Vagina (tissue), 2 donors: ENCODE measurements at regions not wholly inside any gene's neighbourhood (a gene's known extent, or its start where the extent isn't known, plus 50 kb on each side); places are given as distances from the start of the nearest gene placed in this dataset.

Experiments used
- POLR2AphosphoS5 ChIP-seq, 2 donors: sonication (generic); formaldehyde crosslinking; IDR thresholded peaks; one replicate each; pipeline ENCODE4 v1.9.0; 2017; ENCODE audit warnings: antibody characterized with exemption in 2 of 2, mild to moderate bottlenecking in 2 of 2, low read depth in 1 of 2; ENCODE audit not compliant: insufficient read depth in 1 of 2
- TF ChIP-seq, protein P1 (sequence below), 3 experiments: fragments of 450-650 bp in 2 of 3; fragments of 200-600 bp in 1 of 3; sonication (generic) in 1 of 3; IDR thresholded peaks; one replicate each; pipeline ENCODE4 v1.5.1; 2017 to 2019; ENCODE audit warnings: antibody characterized with exemption in 3 of 3, mild to moderate bottlenecking in 2 of 3, moderate library complexity in 2 of 3

DNA sequence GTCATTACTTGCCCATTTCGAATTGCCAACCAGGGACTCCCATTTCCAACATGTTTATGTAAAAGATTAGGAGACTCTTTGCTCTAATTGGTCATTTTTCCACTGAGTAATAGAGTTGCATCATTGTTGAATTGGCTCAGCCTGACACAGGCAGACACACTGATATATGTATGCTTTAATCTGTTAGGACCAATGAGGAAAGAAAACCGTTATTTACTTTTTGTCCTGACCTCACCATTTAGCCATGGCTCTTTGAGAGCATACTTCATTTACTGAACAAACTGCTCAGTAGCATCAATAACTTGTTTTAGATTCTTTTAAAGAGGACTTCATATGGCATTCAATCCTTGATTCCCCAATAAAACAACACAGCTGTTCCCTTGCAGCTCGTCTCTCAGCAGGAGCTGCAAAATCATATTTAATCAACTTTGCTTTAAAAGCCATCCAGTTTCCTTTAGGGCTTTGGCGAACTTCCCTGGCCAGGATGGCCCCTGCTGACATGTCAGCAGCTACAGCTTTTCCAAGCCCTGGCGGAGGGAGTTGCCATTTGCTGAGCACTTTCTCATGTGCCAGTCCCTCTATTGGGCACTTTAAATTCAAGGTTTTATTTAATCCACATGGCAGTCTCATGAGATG lies 251.5 kb upstream of the TNC start:
- TF ChIP-seq POLR2AphosphoS5 (IDR thresholded peaks at IDR 0.05; ENCODE audit: insufficient read depth in 1 of 2, low read depth in 1 of 2), result no peak
- TF ChIP-seq, protein P1, sequence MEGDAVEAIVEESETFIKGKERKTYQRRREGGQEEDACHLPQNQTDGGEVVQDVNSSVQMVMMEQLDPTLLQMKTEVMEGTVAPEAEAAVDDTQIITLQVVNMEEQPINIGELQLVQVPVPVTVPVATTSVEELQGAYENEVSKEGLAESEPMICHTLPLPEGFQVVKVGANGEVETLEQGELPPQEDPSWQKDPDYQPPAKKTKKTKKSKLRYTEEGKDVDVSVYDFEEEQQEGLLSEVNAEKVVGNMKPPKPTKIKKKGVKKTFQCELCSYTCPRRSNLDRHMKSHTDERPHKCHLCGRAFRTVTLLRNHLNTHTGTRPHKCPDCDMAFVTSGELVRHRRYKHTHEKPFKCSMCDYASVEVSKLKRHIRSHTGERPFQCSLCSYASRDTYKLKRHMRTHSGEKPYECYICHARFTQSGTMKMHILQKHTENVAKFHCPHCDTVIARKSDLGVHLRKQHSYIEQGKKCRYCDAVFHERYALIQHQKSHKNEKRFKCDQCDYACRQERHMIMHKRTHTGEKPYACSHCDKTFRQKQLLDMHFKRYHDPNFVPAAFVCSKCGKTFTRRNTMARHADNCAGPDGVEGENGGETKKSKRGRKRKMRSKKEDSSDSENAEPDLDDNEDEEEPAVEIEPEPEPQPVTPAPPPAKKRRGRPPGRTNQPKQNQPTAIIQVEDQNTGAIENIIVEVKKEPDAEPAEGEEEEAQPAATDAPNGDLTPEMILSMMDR (IDR thresholded peaks at IDR 0.05), result no peak
